IMR-90 (cell line): ENCODE measurements at regions not wholly inside any gene's neighbourhood (a gene's known extent, or its start where the extent isn't known, plus 50 kb on each side); places are given as distances from the start of the nearest gene placed in this dataset.

Experiments used
- ATAC-seq: fragments of 200-7000 bp; cut with Tn5 transposase; 2 replicates; pipeline ENCODE4 v1.9.1; 2020; ENCODE audit warnings: low read depth, mild to moderate bottlenecking, moderate library complexity
- BruUV-seq: library from RNA; stranded (reverse); fragments of 400-500 nt; replicated peaks from 2 replicates; lab custom pipeline; 2021; lab: Mats Ljungman, UMichigan
- CTCF ChIA-PET: fragments of 300-600 bp; formaldehyde crosslinking; extraction: SDS; loops from one replicate; lab custom pipeline; 2021; ENCODE audit warnings: antibody characterized with exemption; lab: Yijun Ruan, JAX
- POLR2A ChIA-PET: fragments of 300-600 bp; sonication (Branson Sonifier 250); formaldehyde crosslinking; loops from one replicate; lab custom pipeline; 2022; ENCODE audit warnings: antibody characterized with exemption; ENCODE audit not compliant: unreplicated experiment; lab: Charles Lee
- DNase-seq: peaks from one replicate; pipeline ENCODE4 v3.0.0; 2013
- H2AFZ ChIP-seq: replicated peaks from 2 replicates; pipeline ENCODE3; 2013; ENCODE audit warnings: low read length, mild to moderate bottlenecking; ENCODE audit not compliant: poor library complexity
- H2AK5ac ChIP-seq: 2 replicates; pipeline ENCODE4 v1.6.1; 2013; ENCODE audit warnings: low read depth, low read length, inconsistent platforms
- H2AK9ac ChIP-seq: replicated peaks from 2 replicates; pipeline ENCODE3; 2013; ENCODE audit warnings: mild to moderate bottlenecking, low read depth, low read length, moderate library complexity; ENCODE audit not compliant: poor library complexity
- H2BK120ac ChIP-seq: 2 replicates; pipeline ENCODE4 v1.6.1; 2013; ENCODE audit warnings: low read depth, low read length, inconsistent platforms
- H2BK15ac ChIP-seq: 3 replicates; pipeline ENCODE4 v1.6.1; 2013; ENCODE audit warnings: low read depth, low read length, inconsistent platforms
- H2BK20ac ChIP-seq: 2 replicates; pipeline ENCODE4 v1.6.1; 2013; ENCODE audit warnings: low read depth, mild to moderate bottlenecking, inconsistent platforms, low read length, moderate library complexity
- H2BK5ac ChIP-seq: 2 replicates; pipeline ENCODE4 v1.6.1; 2013; ENCODE audit warnings: mild to moderate bottlenecking, low read depth, low read length, inconsistent platforms; ENCODE audit not compliant: poor library complexity, severe bottlenecking
- H3K14ac ChIP-seq: replicated peaks from 2 replicates; pipeline ENCODE4 v1.6.1; 2013; ENCODE audit warnings: low read depth, low read length, inconsistent platforms
- H3K18ac ChIP-seq: 2 replicates; pipeline ENCODE4 v1.6.1; 2013; ENCODE audit warnings: low read depth, low read length, control low read depth
- H3K23ac ChIP-seq: 2 replicates; pipeline ENCODE4 v1.6.1; 2013; ENCODE audit warnings: low read depth, low read length, inconsistent platforms
- H3K27ac ChIP-seq: 2 replicates; pipeline ENCODE4 v1.5.1; 2013; ENCODE audit warnings: mild to moderate bottlenecking, control low read depth, low read length; ENCODE audit not compliant: insufficient read depth
- H3K27me3 ChIP-seq: 2 replicates; pipeline ENCODE4 v1.6.1; 2013; ENCODE audit warnings: low read length; ENCODE audit not compliant: control insufficient read depth, insufficient read depth
- H3K36me3 ChIP-seq: 2 replicates; pipeline ENCODE4 v1.6.1; 2013; ENCODE audit warnings: low read length, mixed read lengths; ENCODE audit not compliant: control insufficient read depth, insufficient read depth
- H3K4ac ChIP-seq: 2 replicates; pipeline ENCODE4 v1.6.1; 2013; ENCODE audit warnings: low read depth, low read length, inconsistent platforms
- H3K4me1 ChIP-seq: 2 replicates; pipeline ENCODE4 v1.6.1; 2013; ENCODE audit warnings: low read length, mixed read lengths; ENCODE audit not compliant: control insufficient read depth, insufficient read depth
- H3K4me2 ChIP-seq: 2 replicates; pipeline ENCODE4 v1.6.1; 2013; ENCODE audit warnings: low read depth, mild to moderate bottlenecking, control low read depth, low read length, moderate library complexity
- H3K4me3 ChIP-seq: 2 replicates; pipeline ENCODE4 v1.5.1; 2013; ENCODE audit warnings: low read depth, mild to moderate bottlenecking, control low read depth, low read length, moderate library complexity; ENCODE audit not compliant: insufficient read depth
- H3K56ac ChIP-seq: 2 replicates; pipeline ENCODE4 v1.6.1; 2013; ENCODE audit warnings: low read length, inconsistent platforms; ENCODE audit not compliant: insufficient read depth; ENCODE audit errors: extremely low read depth
- H3K79me1 ChIP-seq, 2 experiments: 2 replicates each; pipeline ENCODE4 v1.6.1; 2013; ENCODE audit warnings: low read length in 2 of 2, inconsistent platforms in 1 of 2, low read depth in 1 of 2
- H3K9ac ChIP-seq: 2 replicates; pipeline ENCODE4 v1.6.1; 2013; ENCODE audit warnings: low read depth, low read length, control low read depth
- H3K9me1 ChIP-seq: 2 replicates; pipeline ENCODE4 v1.6.1; 2013; ENCODE audit warnings: low read length, inconsistent platforms; ENCODE audit not compliant: insufficient read depth
- H3K9me3 ChIP-seq: 2 replicates; pipeline ENCODE4 v1.6.1; 2013; ENCODE audit warnings: low read length; ENCODE audit not compliant: control insufficient read depth, insufficient read depth
- H4K20me1 ChIP-seq: 2 replicates; pipeline ENCODE4 v1.6.1; 2013; ENCODE audit warnings: low read length, inconsistent platforms; ENCODE audit not compliant: insufficient read depth
- H4K5ac ChIP-seq: 2 replicates; pipeline ENCODE4 v1.6.1; 2013; ENCODE audit warnings: mild to moderate bottlenecking, low read depth, low read length, control low read depth
- H4K8ac ChIP-seq, 2 experiments: 2 replicates each; pipeline ENCODE4 v1.6.1; 2013; ENCODE audit warnings: low read depth in 2 of 2, low read length in 2 of 2, control low read depth in 1 of 2, inconsistent platforms in 1 of 2
- H4K91ac ChIP-seq: 2 replicates; pipeline ENCODE4 v1.6.1; 2013; ENCODE audit warnings: low read depth, low read length, inconsistent platforms; ENCODE audit not compliant: insufficient read depth
- BHLHE40 ChIP-seq: fragments of 150-350 bp; IDR thresholded peaks from 2 replicates; pipeline ENCODE4 v1.6.1; 2016; ENCODE audit warnings: mild to moderate bottlenecking, low read depth, low read length
- CEBPB ChIP-seq: IDR thresholded peaks from 2 replicates; pipeline ENCODE4 v1.6.1; 2012; ENCODE audit warnings: low read depth, low read length, improper control_type of control experiment
- CTCF ChIP-seq: conservative IDR thresholded peaks from 2 replicates; pipeline ENCODE4 v1.5.1; 2012; ENCODE audit warnings: mild to moderate bottlenecking, low read depth, low read length, improper control_type of control experiment
- ELK1 ChIP-seq: fragments of 150-350 bp; IDR thresholded peaks from 2 replicates; pipeline ENCODE4 v1.6.1; 2016; ENCODE audit warnings: low read depth, mild to moderate bottlenecking, low read length, moderate library complexity, borderline replicate concordance
- FOS ChIP-seq: fragments of 150-350 bp; IDR thresholded peaks from 2 replicates; pipeline ENCODE4 v1.6.1; 2016; ENCODE audit warnings: low read depth, low read length
- MAZ ChIP-seq: IDR thresholded peaks from 2 replicates; pipeline ENCODE4 v1.6.1; 2012; ENCODE audit warnings: low read depth, mild to moderate bottlenecking, low read length, improper control_type of control experiment, moderate library complexity, borderline replicate concordance
- NFE2L2 ChIP-seq: fragments of 150-350 bp; IDR thresholded peaks from 2 replicates; pipeline ENCODE4 v1.6.1; 2016; ENCODE audit warnings: low read depth, mild to moderate bottlenecking, low read length
- POLR2A ChIP-seq: IDR thresholded peaks from 2 replicates; pipeline ENCODE4 v1.6.1; 2012; ENCODE audit warnings: mild to moderate bottlenecking, low read depth, low read length
- RAD21 ChIP-seq: IDR thresholded peaks from 2 replicates; pipeline ENCODE4 v1.6.1; 2012; ENCODE audit warnings: low read length, improper control_type of control experiment
- RCOR1 ChIP-seq: IDR thresholded peaks from 2 replicates; pipeline ENCODE4 v1.6.1; 2012; ENCODE audit warnings: mild to moderate bottlenecking, low read length, improper control_type of control experiment; ENCODE audit not compliant: insufficient replicate concordance
- RFX5 ChIP-seq: IDR thresholded peaks from 2 replicates; pipeline ENCODE4 v1.8.0; 2012; ENCODE audit warnings: low read depth, mild to moderate bottlenecking, low read length, moderate library complexity
- SMC3 ChIP-seq: fragments of 150-350 bp; IDR thresholded peaks from 2 replicates; pipeline ENCODE4 v1.6.1; 2016; ENCODE audit warnings: low read depth, mild to moderate bottlenecking, antibody characterized with exemption, low read length, moderate library complexity
- USF2 ChIP-seq: fragments of 150-350 bp; IDR thresholded peaks from 2 replicates; pipeline ENCODE4 v1.6.1; 2017; ENCODE audit warnings: mild to moderate bottlenecking, antibody characterized with exemption, low read length, low read depth
- WGBS, 2 experiments: methylation state at CpG; one replicate each; pipeline versions ENCODE4 v1.1.5 to v1.1.7; 2013; ENCODE audit warnings: missing lambda C conversion rate in 2 of 2; ENCODE audit not compliant: insufficient read length in 1 of 2; ENCODE audit errors: extremely low coverage in 2 of 2; 5-methylcytosine and 5-hydroxymethylcytosine counted together
- dilution Hi-C: fragments of 300-500 bp; cut with HindIII; formaldehyde crosslinking; loops from one replicate; pipeline ENCODE4 v1.14.3; 2018; ENCODE audit warnings: low sequenced_read_pairs; ENCODE audit not compliant: unreplicated experiment
- in situ Hi-C: fragments of 300-500 bp; cut with MboI; formaldehyde crosslinking; loops from 3 replicates; pipeline ENCODE4 v1.14.3; 2019; ENCODE audit warnings: low sequenced_read_pairs, inconsistent platforms, mixed read lengths
- intact Hi-C: fragments of 100-400 bp; cut with micrococcal nuclease; formaldehyde crosslinking; loops from 2 replicates; pipeline ENCODE4 v1.10.0; 2022

GRCh38 chr2:139526781-139527180 lies 746.6 kb upstream of the NXPH2 start:
- H3K14ac ChIP-seq = no peak overlapping the region
- no peak overlapping the region for H3K4me3 ChIP-seq
- H3K79me1 ChIP-seq = no peaks in the 10 kb centered on the region
- peaks cover 2% of the 10 kb centered on the region; the same call in 1 of the 2 replicates for H3K9me3 ChIP-seq
- no peak overlapping the region for H3K18ac ChIP-seq
- no peaks in the 10 kb centered on the region for H3K36me3 ChIP-seq
- no peak overlapping the region for H3K4ac ChIP-seq
- H4K5ac ChIP-seq = no peak overlapping the region
- no peaks in the 10 kb centered on the region for H3K4me1 ChIP-seq
- no peak overlapping the region for H3K27ac ChIP-seq
- dilution Hi-C loops = no loop called here
- POLR2A ChIA-PET = no interaction called here
- H2AK5ac ChIP-seq = no peak overlapping the region
- CTCF ChIA-PET = no interaction called here
- WGBS, 2 experiments = no CpG with 5 or more reads among the region's 1 CpG
- H2AFZ ChIP-seq = no peak overlapping the region
- no peak overlapping the region for H4K91ac ChIP-seq
- H2AK9ac ChIP-seq = no peak overlapping the region
- no peak overlapping the region for H3K4me2 ChIP-seq
- no peak overlapping the region for H2BK20ac ChIP-seq
- no peaks in the 10 kb centered on the region for H3K27me3 ChIP-seq
- H4K8ac ChIP-seq = no peak overlapping the region
- ATAC-seq = no peak
- no peak overlapping the region for H2BK120ac ChIP-seq
- H3K23ac ChIP-seq = no peak overlapping the region
- H2BK15ac ChIP-seq = no peak overlapping the region
- no peak overlapping the region for H3K9ac ChIP-seq
- intact Hi-C loops = no loop called here
- H3K56ac ChIP-seq = no peak overlapping the region
- no TSS peak for BruUV-seq
- H2BK5ac ChIP-seq = no peak overlapping the region
- no peak for DNase-seq
- H3K9me1 ChIP-seq = no peaks in the 10 kb centered on the region
- no peaks in the 10 kb centered on the region for H4K20me1 ChIP-seq
- in situ Hi-C loops = no loop called here
- TF ChIP-seq CEBPB = no peak
- no peak for TF ChIP-seq ELK1
- no peak for TF ChIP-seq MAZ
- TF ChIP-seq RAD21 = no peak
- no peak for TF ChIP-seq POLR2A
- TF ChIP-seq USF2 = no peak
- TF ChIP-seq SMC3 = no peak
- TF ChIP-seq CTCF = no peak
- no peak for TF ChIP-seq RFX5
- TF ChIP-seq RCOR1 = no peak
- no peak for TF ChIP-seq BHLHE40
- TF ChIP-seq FOS = no peak
- TF ChIP-seq NFE2L2 = no peak
